OCI-LY3 (cell line): ENCODE measurements at regions not wholly inside any gene's neighbourhood (a gene's known extent, or its start where the extent isn't known, plus 50 kb on each side); places are given as distances from the start of the nearest gene placed in this dataset.

Experiments
- H2AFZ ChIP-seq: fragments of 200-600, 300-600 bp; shearing (Covaris generic); 2 replicates; pipeline ENCODE4 v1.6.0; 2014; ENCODE audit warnings: antibody characterized with exemption, low read depth, low read length
- H3K27ac ChIP-seq: fragments of 200-600, 300-600 bp; sonication (generic); 2 replicates; pipeline ENCODE4 v1.5.1; 2014; ENCODE audit warnings: mild to moderate bottlenecking, low read length, moderate library complexity, mixed read lengths
- H3K27me3 ChIP-seq: fragments of 200-600, 300-600 bp; sonication (generic); 2 replicates; pipeline ENCODE4 v1.6.1; 2014; ENCODE audit warnings: low read depth, low read length, mixed read lengths
- H3K36me3 ChIP-seq: fragments of 200-600, 300-600 bp; sonication (generic); replicated peaks from 2 replicates; pipeline ENCODE3; 2014; ENCODE audit warnings: low read depth, low read length, mixed read lengths
- H3K4me1 ChIP-seq: fragments of 300-600, 200-600 bp; sonication (generic); 2 replicates; pipeline ENCODE4 v1.6.1; 2014; ENCODE audit warnings: low read length, mixed read lengths
- H3K4me2 ChIP-seq: fragments of 200-600, 300-600 bp; sonication (generic); 2 replicates; pipeline ENCODE4 v1.6.1; 2014; ENCODE audit warnings: low read length, mixed read lengths
- H3K4me3 ChIP-seq: fragments of 300-600, 200-600 bp; sonication (generic); 2 replicates; pipeline ENCODE4 v1.5.1; 2014; ENCODE audit warnings: antibody characterized with exemption, mild to moderate bottlenecking, low read length, moderate library complexity
- H3K79me2 ChIP-seq: fragments of 300-600, 200-600 bp; shearing (Covaris generic); 2 replicates; pipeline ENCODE4 v1.6.1; 2014; ENCODE audit warnings: mild to moderate bottlenecking, low read length, mixed read lengths
- H3K9ac ChIP-seq: fragments of 300-600, 200-600 bp; shearing (Covaris generic); 2 replicates; pipeline ENCODE4 v1.6.0; 2014; ENCODE audit warnings: mild to moderate bottlenecking, low read length, moderate library complexity
- H3K9me3 ChIP-seq: fragments of 200-600, 300-600 bp; shearing (Covaris generic); 2 replicates; pipeline ENCODE4 v1.6.1; 2014; ENCODE audit warnings: low read length, mixed read lengths; ENCODE audit not compliant: insufficient read depth
- H4K20me1 ChIP-seq: fragments of 200-600, 300-600 bp; sonication (generic); 2 replicates; pipeline ENCODE4 v1.6.1; 2016; ENCODE audit warnings: low read length, mixed read lengths; ENCODE audit not compliant: insufficient read depth
- CTCF ChIP-seq: fragments of 200-600, 300-600 bp; sonication (generic); IDR thresholded peaks from 2 replicates; pipeline ENCODE4 v1.5.1; 2014; ENCODE audit warnings: antibody characterized with exemption, low read length, low read depth
- EZH2phosphoT487 ChIP-seq: fragments of 200-600 bp; shearing (Covaris generic); IDR thresholded peaks from 2 replicates; pipeline ENCODE4 v1.6.1; 2018; ENCODE audit warnings: antibody characterized with exemption, mixed run types, low read depth

- no peaks in the 10 kb centered on the region for H3K9me3 ChIP-seq
- TF ChIP-seq EZH2phosphoT487 (no peak), CTCF (no peak)
- no peaks in the 10 kb centered on the region for H3K36me3 ChIP-seq
- H3K4me1 ChIP-seq = no peaks in the 10 kb centered on the region
- H4K20me1 ChIP-seq = no peaks in the 10 kb centered on the region
- H3K27me3 ChIP-seq = peaks cover 12% of the 10 kb centered on the region; the same call in 1 of the 2 replicates
- H3K79me2 ChIP-seq = no peaks in the 10 kb centered on the region
- no peak overlapping the region for H2AFZ ChIP-seq
- H3K4me2 ChIP-seq = no peak overlapping the region
- no peak overlapping the region for H3K9ac ChIP-seq
- H3K27ac ChIP-seq = no peak overlapping the region
- H3K4me3 ChIP-seq = no peak overlapping the region
These were observed 132.2 kb upstream of the ASTN2 start for GRCh38 chr9:117546894-117547678.

- Histone ChIP-seq H2AFZ (no peak overlapping the region), H4K20me1 (no peaks in the 10 kb centered on the region), H3K36me3 (no peaks in the 10 kb centered on the region), H3K9me3 (no peaks in the 10 kb centered on the region), H3K4me1 (no peaks in the 10 kb centered on the region), H3K79me2 (no peaks in the 10 kb centered on the region), H3K9ac (no peak overlapping the region), H3K4me2 (no peak overlapping the region), H3K4me3 (no peak overlapping the region), H3K27me3 (peaks cover 8% of the 10 kb centered on the region; the same call in 1 of the 2 replicates), H3K27ac (no peak overlapping the region)
- TF ChIP-seq CTCF = no peak
- TF ChIP-seq EZH2phosphoT487 = no peak
These were observed 131.0 kb upstream of the ASTN2 start for GRCh38 chr9:117545846-117546245.

- no peaks in the 10 kb centered on the region for H3K36me3 ChIP-seq
- H3K4me2 ChIP-seq = no peak overlapping the region
- no peak for TF ChIP-seq CTCF
- TF ChIP-seq EZH2phosphoT487 = no peak
- H4K20me1 ChIP-seq = no peaks in the 10 kb centered on the region
- H3K27ac ChIP-seq = no peak overlapping the region
- no peak overlapping the region for H3K9ac ChIP-seq
- no peaks in the 10 kb centered on the region for H3K79me2 ChIP-seq
- no peak overlapping the region for H2AFZ ChIP-seq
- no peak overlapping the region for H3K4me3 ChIP-seq
- H3K9me3 ChIP-seq = no peaks in the 10 kb centered on the region
- H3K27me3 ChIP-seq = no peaks in the 10 kb centered on the region
- H3K4me1 ChIP-seq = no peaks in the 10 kb centered on the region
These were observed 128.2 kb upstream of the ASTN2 start for GRCh38 chr9:117543089-117543488.

- no peak overlapping the region for H2AFZ ChIP-seq
- no peaks in the 10 kb centered on the region for H3K79me2 ChIP-seq
- H3K27ac ChIP-seq = no peak overlapping the region
- H3K4me1 ChIP-seq = no peaks in the 10 kb centered on the region
- H3K27me3 ChIP-seq = no peaks in the 10 kb centered on the region
- TF ChIP-seq CTCF = no peak
- TF ChIP-seq EZH2phosphoT487 = no peak
- no peaks in the 10 kb centered on the region for H3K9me3 ChIP-seq
- H3K4me3 ChIP-seq = no peak overlapping the region
- no peak overlapping the region for H3K4me2 ChIP-seq
- no peak overlapping the region for H3K9ac ChIP-seq
- no peaks in the 10 kb centered on the region for H3K36me3 ChIP-seq
- no peaks in the 10 kb centered on the region for H4K20me1 ChIP-seq
These were observed 127.2 kb upstream of the ASTN2 start for GRCh38 chr9:117542021-117542420.
